ENCODE measurements at regions not wholly inside any gene's neighbourhood (a gene's known extent, or its start where the extent isn't known, plus 50 kb on each side); places are given as distances from the start of the nearest gene placed in this dataset.

GRCh38 chr10:63862860-63863259, 341.7 kb downstream of the REEP3 start:
- Histone ChIP-seq H3K27ac (no peak overlapping the region), H3K9me3 (no peaks in the 10 kb centered on the region), H3K27me3 (no peaks in the 10 kb centered on the region), H3K36me3 (no peaks in the 10 kb centered on the region), H3K4me1 (ENCODE audit: insufficient read depth) (no peaks in the 10 kb centered on the region), H3K4me3 (no peak overlapping the region)
- 95 to 100% (median 97%) methylated on average over 1 of the region's 1 CpG for WGBS, 3 donors
- intact Hi-C loops (cut with DNase I) = no loop called here
- TF ChIP-seq POLR2A (IDR thresholded peaks at IDR 0.05) (no peak), CTCF (IDR thresholded peaks at IDR 0.05) (no peak), EP300 (IDR thresholded peaks at IDR 0.05) (no peak)
- no peak for DNase-seq

- 66 to 83% (median 67%) methylated on average over 4 of the region's 4 CpGs for WGBS, 3 donors
- intact Hi-C loops (cut with DNase I) = no loop called here
- TF ChIP-seq EP300 (IDR thresholded peaks at IDR 0.05) (no peak), POLR2A (IDR thresholded peaks at IDR 0.05) (no peak), CTCF (IDR thresholded peaks at IDR 0.05) (no peak)
Observed at GRCh38 chr10:63865210-63865609, 344.0 kb downstream of the REEP3 start.

GRCh38 chr10:63866075-63866746, 345.0 kb downstream of the REEP3 start:
- Histone ChIP-seq H3K4me3 (no peak overlapping the region), H3K4me1 (ENCODE audit: insufficient read depth) (no peaks in the 10 kb centered on the region), H3K9me3 (no peaks in the 10 kb centered on the region), H3K27ac (no peak overlapping the region), H3K27me3 (no peaks in the 10 kb centered on the region), H3K36me3 (no peaks in the 10 kb centered on the region)
- DNase-seq = peak; percentile 8 to 43 (median 25)
- TF ChIP-seq POLR2A (IDR thresholded peaks at IDR 0.05) (no peak), CTCF (IDR thresholded peaks at IDR 0.05) (peak in 2 of 3 donors; percentile 16 to 42), EP300 (IDR thresholded peaks at IDR 0.05) (no peak)
- 5 to 8% (median 7%) methylated on average over 16 of the region's 16 CpGs for WGBS, 3 donors
- intact Hi-C loops (cut with DNase I) = no loop called here

More at GRCh38 chr10:63865210-63865609, 344.0 kb downstream of the REEP3 start:
- no peaks in the 10 kb centered on the region for H3K4me1 ChIP-seq (ENCODE audit: insufficient read depth)
- H3K36me3 ChIP-seq = no peaks in the 10 kb centered on the region
- no peak overlapping the region for H3K4me3 ChIP-seq
- DNase-seq = no peak
- H3K27ac ChIP-seq = no peak overlapping the region
- no peaks in the 10 kb centered on the region for H3K27me3 ChIP-seq
- H3K9me3 ChIP-seq = no peaks in the 10 kb centered on the region

- H3K4me1 ChIP-seq (ENCODE audit: insufficient read depth) = no peaks in the 10 kb centered on the region
- no peak for TF ChIP-seq POLR2A (IDR thresholded peaks at IDR 0.05)
- TF ChIP-seq CTCF (IDR thresholded peaks at IDR 0.05) = no peak
- no peak for TF ChIP-seq EP300 (IDR thresholded peaks at IDR 0.05)
- H3K4me3 ChIP-seq = no peak overlapping the region
- DNase-seq = no peak
- H3K36me3 ChIP-seq = no peaks in the 10 kb centered on the region
- 2 to 5% (median 3%) methylated on average over 2 of the region's 2 CpGs for WGBS, 3 donors
- no peaks in the 10 kb centered on the region for H3K27me3 ChIP-seq
- no peaks in the 10 kb centered on the region for H3K9me3 ChIP-seq
- no peak overlapping the region for H3K27ac ChIP-seq
- intact Hi-C loops (cut with DNase I) = no loop called here
Observed at GRCh38 chr10:63866747-63867140, 345.5 kb downstream of the REEP3 start.
